ENCODE measurements at regions not wholly inside any gene's neighbourhood (a gene's known extent, or its start where the extent isn't known, plus 50 kb on each side); places are given as distances from the start of the nearest gene placed in this dataset.

DNA sequence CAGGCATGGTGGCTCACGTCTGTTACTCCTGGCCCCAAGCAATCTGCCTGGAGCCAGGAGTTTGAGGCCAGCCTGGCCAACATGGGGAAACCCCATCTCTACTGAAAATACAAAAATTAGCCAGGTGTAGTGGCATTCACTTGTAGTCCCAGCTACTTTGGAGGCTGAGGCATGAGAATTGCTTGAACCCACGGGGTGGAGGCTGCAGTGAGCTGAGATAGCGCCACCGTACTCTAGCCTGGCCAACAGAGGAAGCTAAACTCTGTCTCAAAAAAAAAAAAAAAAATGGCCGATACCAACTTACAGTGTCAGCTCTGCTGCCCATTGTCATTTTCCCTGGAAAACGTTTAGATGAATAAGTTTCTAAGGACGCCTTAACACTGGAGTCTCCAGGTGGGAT, 489.9 kb downstream of the TFAP2A start:
- intact Hi-C loops (cut with micrococcal nuclease): no loop called here
- Histone ChIP-seq H3K9me3 (ENCODE audit: control insufficient read depth in 1 of 2, insufficient read depth in 1 of 2, low read depth in 1 of 2, low read length in 2 of 2) (no peaks in the 10 kb centered on the region), H3K4me2 (ENCODE audit: low read length) (no peak overlapping the region), H3K9ac (ENCODE audit: low read length) (no peak overlapping the region), H3K9me2 (ENCODE audit: insufficient read depth) (no peaks in the 10 kb centered on the region), H3K79me2 (ENCODE audit: insufficient read depth, low read length) (no peaks in the 10 kb centered on the region), H2AFZ (ENCODE audit: low read depth, low read length, poor library complexity, severe bottlenecking) (no peak overlapping the region), H3K27me3 (ENCODE audit: insufficient read depth, low read length) (no peaks in the 10 kb centered on the region), H4K20me1 (ENCODE audit: insufficient read depth) (no peaks in the 10 kb centered on the region), H3K4me3 (replicated peaks in 1 of 2; ENCODE audit: low read depth in 1 of 2, low read length in 2 of 2) (no peak overlapping the region), H3K4me1 (ENCODE audit: control insufficient read depth in 1 of 2, insufficient read depth in 2 of 2, low read length in 2 of 2) (no peaks in the 10 kb centered on the region), H3K36me3 (ENCODE audit: control insufficient read depth in 1 of 2, insufficient read depth in 2 of 2, low read length in 2 of 2) (no peaks in the 10 kb centered on the region), H3K27ac (ENCODE audit: low read depth, low read length) (no peak overlapping the region)
- peak; percentile 55; the same call in 1 of the 2 replicates for ATAC-seq
- no TSS peak for BruUV-seq (replicated peaks)
- TF ChIP-seq CBX3 (IDR thresholded peaks at IDR 0.05; ENCODE audit: low read depth): no peak
- TF ChIP-seq, protein P1, sequence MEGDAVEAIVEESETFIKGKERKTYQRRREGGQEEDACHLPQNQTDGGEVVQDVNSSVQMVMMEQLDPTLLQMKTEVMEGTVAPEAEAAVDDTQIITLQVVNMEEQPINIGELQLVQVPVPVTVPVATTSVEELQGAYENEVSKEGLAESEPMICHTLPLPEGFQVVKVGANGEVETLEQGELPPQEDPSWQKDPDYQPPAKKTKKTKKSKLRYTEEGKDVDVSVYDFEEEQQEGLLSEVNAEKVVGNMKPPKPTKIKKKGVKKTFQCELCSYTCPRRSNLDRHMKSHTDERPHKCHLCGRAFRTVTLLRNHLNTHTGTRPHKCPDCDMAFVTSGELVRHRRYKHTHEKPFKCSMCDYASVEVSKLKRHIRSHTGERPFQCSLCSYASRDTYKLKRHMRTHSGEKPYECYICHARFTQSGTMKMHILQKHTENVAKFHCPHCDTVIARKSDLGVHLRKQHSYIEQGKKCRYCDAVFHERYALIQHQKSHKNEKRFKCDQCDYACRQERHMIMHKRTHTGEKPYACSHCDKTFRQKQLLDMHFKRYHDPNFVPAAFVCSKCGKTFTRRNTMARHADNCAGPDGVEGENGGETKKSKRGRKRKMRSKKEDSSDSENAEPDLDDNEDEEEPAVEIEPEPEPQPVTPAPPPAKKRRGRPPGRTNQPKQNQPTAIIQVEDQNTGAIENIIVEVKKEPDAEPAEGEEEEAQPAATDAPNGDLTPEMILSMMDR (IDR thresholded peaks at IDR 0.05 in 2 of 3, conservative IDR thresholded peaks at IDR 0.05 in 1 of 3; ENCODE audit: borderline replicate concordance in 1 of 3, insufficient read depth in 1 of 3, low read depth in 2 of 3, low read length in 2 of 3): peak in 2 of 3 experiments; percentile 25 to 44; a peak in 3 of 6 replicates
- no peak for DNase-seq (ENCODE audit: low read depth, low spot score)
- ChIA-PET POLR2A (no interaction called here), RAD21 (ENCODE audit: low non-redundant PET in 1 of 2, low total read pairs in 2 of 2, uncharacterized antibody in 2 of 2, unreplicated experiment in 2 of 2) (interaction anchor here in 1 of 2 experiments (0.6 kb wide), 1 partner anchor 11 kb away, joined by 3 read pairs; no protein-coding TSS in a partner anchor), CTCF (no interaction called here)

GRCh38 chr6:9921366-9921765, 493.5 kb downstream of the TFAP2A start:
- no peaks in the 10 kb centered on the region for H3K27me3 ChIP-seq (ENCODE audit: insufficient read depth, low read length)
- no peak overlapping the region for H2AFZ ChIP-seq (ENCODE audit: low read depth, low read length, poor library complexity, severe bottlenecking)
- intact Hi-C loops (cut with micrococcal nuclease): no loop called here
- ATAC-seq (no peak), DNase-seq (ENCODE audit: low read depth, low spot score) (no peak)
- no peak overlapping the region for H3K4me2 ChIP-seq (ENCODE audit: low read length)
- no peaks in the 10 kb centered on the region for H3K4me1 ChIP-seq (ENCODE audit: control insufficient read depth in 1 of 2, insufficient read depth in 2 of 2, low read length in 2 of 2)
- H3K4me3 ChIP-seq (replicated peaks in 1 of 2; ENCODE audit: low read depth in 1 of 2, low read length in 2 of 2): no peak overlapping the region
- CTCF ChIA-PET: no interaction called here
- no peak for TF ChIP-seq ZNF274 (IDR thresholded peaks at IDR 0.05; ENCODE audit: low read depth, low read length)
- no peak for TF ChIP-seq EZH2 (IDR thresholded peaks at IDR 0.05)
- TF ChIP-seq POLR2AphosphoS5 (IDR thresholded peaks at IDR 0.05; ENCODE audit: low read depth, low read length): no peak
- TF ChIP-seq POLR2A (IDR thresholded peaks at IDR 0.05; ENCODE audit: borderline replicate concordance, extremely low read depth, insufficient read depth, insufficient read length): no peak
- no peak for TF ChIP-seq EGR1 (IDR thresholded peaks at IDR 0.05; ENCODE audit: low read depth)
- TF ChIP-seq, protein P2, sequence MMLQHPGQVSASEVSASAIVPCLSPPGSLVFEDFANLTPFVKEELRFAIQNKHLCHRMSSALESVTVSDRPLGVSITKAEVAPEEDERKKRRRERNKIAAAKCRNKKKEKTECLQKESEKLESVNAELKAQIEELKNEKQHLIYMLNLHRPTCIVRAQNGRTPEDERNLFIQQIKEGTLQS (IDR thresholded peaks at IDR 0.05): no peak
- no peak for TF ChIP-seq SRF (IDR thresholded peaks at IDR 0.05; ENCODE audit: low read depth)
- no peak for TF ChIP-seq ELF1 (IDR thresholded peaks at IDR 0.05; ENCODE audit: borderline replicate concordance, low read depth)
- H3K9ac ChIP-seq (ENCODE audit: low read length): no peak overlapping the region
- POLR2A ChIA-PET: no interaction called here
- BruUV-seq (replicated peaks): no TSS peak
- no peaks in the 10 kb centered on the region for H3K36me3 ChIP-seq (ENCODE audit: control insufficient read depth in 1 of 2, insufficient read depth in 2 of 2, low read length in 2 of 2)
- no peak overlapping the region for H3K27ac ChIP-seq (ENCODE audit: low read depth, low read length)
- H3K9me3 ChIP-seq (ENCODE audit: control insufficient read depth in 1 of 2, insufficient read depth in 1 of 2, low read depth in 1 of 2, low read length in 2 of 2): no peaks in the 10 kb centered on the region
- no peaks in the 10 kb centered on the region for H3K79me2 ChIP-seq (ENCODE audit: insufficient read depth, low read length)
- H4K20me1 ChIP-seq (ENCODE audit: insufficient read depth): no peaks in the 10 kb centered on the region
- no peaks in the 10 kb centered on the region for H3K9me2 ChIP-seq (ENCODE audit: insufficient read depth)
- RAD21 ChIA-PET (ENCODE audit: low non-redundant PET in 1 of 2, low total read pairs in 2 of 2, uncharacterized antibody in 2 of 2, unreplicated experiment in 2 of 2): no interaction called here
